Hypothalamus (tissue), 51 donors: ENCODE measurements at regions not wholly inside any gene's neighbourhood (a gene's known extent, or its start where the extent isn't known, plus 50 kb on each side); places are given as distances from the start of the nearest gene placed in this dataset.

Experiments
- DNase-seq, 51 donors: peaks; one replicate each; lab custom pipeline; 2025; lab: John Stamatoyannopoulos, UW

GRCh38 chr5:3943859-3944258 is 348.2 kb downstream of the IRX1 start:
- DNase-seq, result no peak

GRCh38 chr5:3944930-3945329 is 349.3 kb downstream of the IRX1 start:
- DNase-seq, result no peak

- DNase-seq, result no peak
Measured at GRCh38 chr5:3948838-3949237, 353.2 kb downstream of the IRX1 start.

- no peak for DNase-seq
Measured at GRCh38 chr5:3954199-3954598, 358.6 kb downstream of the IRX1 start.

- no peak for DNase-seq
Measured at GRCh38 chr5:3954633-3955032, 359.0 kb downstream of the IRX1 start.

- no peak for DNase-seq
Measured at GRCh38 chr5:3957658-3958057, 362.0 kb downstream of the IRX1 start.

- no peak for DNase-seq
Measured at GRCh38 chr5:3958389-3958788, 362.8 kb downstream of the IRX1 start.

GRCh38 chr5:3962113-3962512 is 366.5 kb downstream of the IRX1 start:
- no peak for DNase-seq

GRCh38 chr5:3963652-3964051 is 368.0 kb downstream of the IRX1 start:
- no peak for DNase-seq

- DNase-seq, result no peak
Measured at GRCh38 chr5:3980156-3980555, 384.5 kb downstream of the IRX1 start.

- DNase-seq, result no peak
Measured at GRCh38 chr5:3987867-3988266, 392.2 kb downstream of the IRX1 start.

- DNase-seq, result no peak
Measured at GRCh38 chr5:3993856-3994473, 398.3 kb downstream of the IRX1 start.

GRCh38 chr5:3994628-3995027 is 399.0 kb downstream of the IRX1 start:
- no peak for DNase-seq

GRCh38 chr5:3995954-3996619 is 400.5 kb downstream of the IRX1 start:
- no peak for DNase-seq

GRCh38 chr5:3996707-3997336 is 401.2 kb downstream of the IRX1 start:
- DNase-seq, result no peak

- DNase-seq, result no peak
Measured at GRCh38 chr5:3997670-3998069, 402.0 kb downstream of the IRX1 start.

- no peak for DNase-seq
Measured at GRCh38 chr5:3999929-4000328, 404.3 kb downstream of the IRX1 start.

- DNase-seq, result no peak
Measured at GRCh38 chr5:4001004-4001403, 405.4 kb downstream of the IRX1 start.

GRCh38 chr5:4001758-4002533 is 406.3 kb downstream of the IRX1 start:
- DNase-seq, result no peak

GRCh38 chr5:4005335-4005734 is 409.7 kb downstream of the IRX1 start:
- no peak for DNase-seq

- DNase-seq, result no peak
Measured at GRCh38 chr5:4007001-4007400, 411.4 kb downstream of the IRX1 start.

GRCh38 chr5:4011943-4012342 is 416.3 kb downstream of the IRX1 start:
- no peak for DNase-seq
